Activated CD8-positive, alpha-beta memory T cell treated with anti-CD3 and anti-CD28 coated beads for 48 hours (primary cell): ENCODE measurements at regions not wholly inside any gene's neighbourhood (a gene's known extent, or its start where the extent isn't known, plus 50 kb on each side); places are given as distances from the start of the nearest gene placed in this dataset.

ENCODE experiments used
- DNase-seq, 3 experiments: peaks; one replicate each; pipeline ENCODE4 v3.0.0-alpha.2; 2020; ENCODE audit warnings: low read depth in 2 of 3, low spot score in 2 of 3

DNA sequence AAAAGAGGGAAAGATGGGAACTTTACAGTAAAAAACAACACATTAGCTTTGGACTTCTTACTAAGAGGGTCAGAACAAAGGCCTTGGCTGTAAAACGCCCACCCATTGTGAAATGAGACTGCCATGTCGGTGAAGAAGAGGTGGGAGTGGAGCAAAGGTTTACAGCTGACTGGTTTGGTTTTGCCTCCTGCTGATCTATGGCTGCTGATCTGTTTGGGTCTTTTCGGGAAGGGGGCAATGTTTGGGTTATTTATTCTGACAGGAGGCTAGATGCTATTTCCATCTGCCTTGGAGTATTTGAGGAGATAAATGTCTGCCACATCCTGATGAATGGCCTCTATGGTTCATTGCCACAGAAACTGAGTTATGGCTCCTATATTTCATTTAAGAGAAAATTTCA lies 408.7 kb downstream of the TLE4 start:
- DNase-seq = no peak

DNA sequence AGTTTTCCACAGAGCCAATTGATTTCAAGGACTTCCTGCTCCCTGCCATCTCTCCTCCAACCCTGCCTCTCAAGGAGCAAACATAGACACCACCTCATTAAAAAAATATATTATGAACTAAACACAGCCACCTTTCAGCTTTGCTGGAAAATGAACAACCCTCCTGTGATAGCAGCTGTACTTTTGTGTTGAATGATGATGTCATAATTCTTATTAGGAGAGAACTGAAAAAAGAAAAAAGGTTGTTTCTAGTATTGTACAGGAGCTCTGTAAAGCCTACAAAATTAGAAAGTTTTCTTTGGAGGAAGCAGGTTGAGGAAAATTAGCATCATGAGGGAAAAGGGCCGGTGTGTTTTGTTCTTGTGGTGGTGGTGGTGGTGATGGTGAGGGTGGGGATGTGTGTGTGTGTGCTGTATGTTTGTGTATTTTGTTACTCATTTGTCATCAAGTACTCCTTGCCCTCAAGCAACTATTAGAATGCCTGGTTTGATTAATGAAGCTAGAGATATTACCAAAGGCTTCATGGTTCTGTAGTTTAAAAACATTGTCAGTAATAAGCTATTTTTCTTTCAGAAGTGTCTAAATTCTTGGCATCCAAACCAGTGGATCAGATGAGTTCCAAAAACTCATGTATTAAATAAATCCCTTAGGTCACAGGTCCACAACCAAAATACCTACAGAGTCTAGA lies 405.9 kb downstream of the TLE4 start:
- DNase-seq = no peak

GRCh38 chr9:79977074-79977435 lies 405.3 kb downstream of the TLE4 start:
- no peak for DNase-seq

GRCh38 chr9:79976257-79977073 lies 404.7 kb downstream of the TLE4 start:
- no peak for DNase-seq

DNA sequence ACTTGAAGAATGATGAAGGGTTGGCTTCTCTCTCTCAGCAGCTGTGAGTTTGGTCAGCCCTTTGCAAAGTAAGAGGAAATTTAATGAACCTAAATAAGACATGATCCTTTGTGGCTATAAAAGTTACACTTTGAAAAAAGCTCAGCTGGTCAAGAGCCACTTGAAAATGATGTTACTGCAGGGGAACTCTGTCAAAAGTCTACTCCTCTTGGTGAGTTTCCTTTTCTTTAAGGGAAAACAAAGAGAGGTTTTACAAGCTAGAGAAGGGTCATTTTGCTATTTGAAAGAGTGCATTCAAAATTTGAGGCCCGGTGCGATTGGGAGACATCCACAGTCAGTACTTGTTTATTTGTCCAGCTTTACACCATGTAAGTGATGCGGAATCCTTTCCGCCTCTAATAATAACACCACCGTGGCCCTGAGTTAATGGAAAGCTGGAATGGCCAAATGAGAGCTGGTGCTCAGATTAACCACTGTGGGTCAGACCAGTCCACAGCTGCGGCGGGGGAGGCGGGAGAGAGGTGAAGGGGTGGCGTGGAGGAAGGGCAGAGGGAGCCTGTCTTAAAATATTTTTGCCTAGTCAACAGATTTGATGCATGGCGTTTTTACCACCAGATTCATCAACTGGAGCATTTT lies 404.0 kb downstream of the TLE4 start:
- no peak for DNase-seq

- DNase-seq = no peak
Observed at GRCh38 chr9:79974806-79975422, 403.1 kb downstream of the TLE4 start.

DNA sequence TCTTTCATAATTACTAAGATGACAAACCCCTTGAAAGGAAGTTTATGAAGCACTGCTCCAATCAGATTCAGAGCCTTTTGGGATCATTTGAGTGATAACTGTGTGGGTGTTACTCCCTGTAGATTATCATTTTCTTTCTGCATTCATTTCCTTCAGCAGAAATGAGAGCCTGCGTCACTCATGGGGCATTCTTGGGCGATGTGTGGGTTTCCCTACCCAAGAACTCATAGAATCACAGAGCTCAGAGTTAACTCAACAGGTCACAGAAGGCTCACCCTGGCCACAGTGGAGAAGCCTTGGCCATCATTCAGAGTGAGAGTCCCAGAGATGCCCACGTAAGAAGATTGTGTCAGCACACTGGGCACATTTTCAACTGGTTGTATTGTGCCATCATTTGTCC lies 401.9 kb downstream of the TLE4 start:
- no peak for DNase-seq

DNA sequence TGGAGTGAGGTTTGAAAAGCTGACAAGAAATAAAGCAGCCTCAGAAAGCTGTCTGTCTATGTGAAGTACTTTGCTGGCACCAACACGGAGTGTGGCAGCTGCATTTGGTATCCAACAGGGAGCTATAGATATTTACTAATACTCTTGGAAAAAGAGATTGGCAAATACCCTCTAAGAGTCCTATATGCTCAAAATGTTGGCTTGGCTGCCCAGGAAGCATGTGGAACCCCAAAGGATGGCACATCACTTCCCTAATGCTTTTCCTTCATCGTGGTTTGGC lies 398.3 kb downstream of the TLE4 start:
- DNase-seq = no peak

GRCh38 chr9:79969393-79970145 lies 397.8 kb downstream of the TLE4 start:
- no peak for DNase-seq

DNA sequence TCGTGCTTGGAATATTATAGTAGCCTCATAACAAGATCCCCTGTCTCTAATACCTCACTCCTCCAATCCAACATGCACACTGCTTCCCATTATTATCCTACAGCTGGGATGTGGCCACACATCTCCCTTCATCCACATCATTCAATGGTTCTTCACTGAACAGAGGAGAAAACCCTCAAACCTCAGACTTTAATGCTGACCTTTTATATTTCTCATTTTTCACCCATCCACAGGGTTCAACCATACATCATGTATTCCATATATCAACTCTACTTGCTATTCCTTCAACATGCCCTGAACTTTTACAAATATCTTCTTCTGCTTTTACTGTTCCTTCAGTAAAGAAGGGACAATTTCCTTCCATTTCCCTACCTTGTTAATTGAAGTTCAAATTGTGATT lies 396.8 kb downstream of the TLE4 start:
- no peak for DNase-seq

DNA sequence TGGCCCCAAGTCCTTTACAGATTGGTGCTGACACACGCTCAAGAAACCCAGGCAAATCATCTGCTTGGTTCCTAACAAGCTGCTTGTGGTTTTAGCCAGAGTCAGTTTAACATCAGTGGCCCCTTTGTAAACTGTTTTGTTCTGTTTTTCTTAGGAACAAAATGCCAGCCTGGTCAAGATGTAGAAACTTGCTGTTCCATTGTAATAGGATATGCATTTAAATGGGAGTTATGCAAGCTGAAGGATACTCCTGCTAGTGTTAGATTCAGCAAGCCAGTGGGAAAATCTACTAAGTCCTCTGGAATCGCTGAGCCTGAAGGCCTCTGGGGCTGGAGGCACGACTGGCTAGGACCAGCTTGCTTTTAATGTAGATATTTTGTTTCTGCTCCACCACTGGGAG lies 391.1 kb downstream of the TLE4 start:
- no peak for DNase-seq

DNA sequence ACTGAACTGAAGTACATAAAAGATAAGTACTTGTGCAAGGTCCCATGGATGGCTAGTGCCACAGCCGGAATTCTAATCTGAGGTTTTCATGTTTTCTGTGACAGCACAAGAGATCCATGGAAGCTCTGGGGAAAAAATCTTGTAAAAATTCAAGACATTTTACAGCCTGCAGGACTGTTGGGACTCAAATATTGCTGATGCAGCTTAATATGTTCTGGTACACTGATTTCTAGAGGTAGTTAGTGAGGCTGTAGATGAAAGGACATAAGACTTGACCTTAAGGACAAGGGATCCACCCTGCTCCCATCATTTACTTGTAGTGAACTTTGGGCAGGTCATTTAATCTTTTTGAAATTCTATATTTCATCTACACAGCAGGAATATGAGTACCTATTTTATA lies 390.4 kb downstream of the TLE4 start:
- no peak for DNase-seq

DNA sequence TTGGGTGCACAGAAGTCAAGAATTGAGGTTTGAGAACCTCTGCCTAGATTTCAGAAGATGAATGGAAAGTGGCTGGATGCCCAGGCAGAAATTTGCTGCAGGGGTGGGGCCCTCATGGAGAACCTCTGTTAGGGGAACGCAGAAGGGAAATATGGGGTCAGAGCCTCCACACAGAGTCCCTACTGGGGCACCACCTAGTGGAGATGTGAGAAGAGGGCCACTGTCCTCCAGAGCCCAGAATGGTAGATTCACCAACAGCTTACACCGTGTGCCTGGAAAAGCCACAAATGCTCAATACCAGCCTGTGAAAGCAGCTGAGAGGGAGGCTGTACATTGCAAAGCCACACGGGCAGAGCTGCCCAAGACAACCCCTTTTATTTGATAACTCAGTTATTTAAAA lies 383.5 kb downstream of the TLE4 start:
- no peak for DNase-seq

- no peak for DNase-seq
Observed at GRCh38 chr9:79953908-79954307, 382.1 kb downstream of the TLE4 start.

DNA sequence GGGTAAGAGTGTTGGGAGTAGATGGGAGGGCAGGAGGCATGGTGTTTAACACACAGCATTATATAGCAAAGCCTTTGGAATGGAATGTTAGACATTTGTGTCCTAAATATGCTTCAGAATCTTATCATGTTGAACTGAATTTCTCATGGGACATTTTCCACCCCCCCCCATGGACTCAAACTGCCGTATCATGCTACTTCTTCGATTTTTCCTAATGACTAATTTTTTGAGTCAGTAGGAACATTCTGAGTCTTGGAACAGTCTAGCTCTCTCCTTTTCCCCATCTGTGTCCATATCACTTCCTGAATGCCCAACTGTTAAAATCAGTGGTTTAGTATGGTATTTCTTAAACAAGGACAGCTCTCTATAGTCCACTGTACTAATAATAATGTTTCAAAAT lies 380.6 kb downstream of the TLE4 start:
- DNase-seq = no peak

DNA sequence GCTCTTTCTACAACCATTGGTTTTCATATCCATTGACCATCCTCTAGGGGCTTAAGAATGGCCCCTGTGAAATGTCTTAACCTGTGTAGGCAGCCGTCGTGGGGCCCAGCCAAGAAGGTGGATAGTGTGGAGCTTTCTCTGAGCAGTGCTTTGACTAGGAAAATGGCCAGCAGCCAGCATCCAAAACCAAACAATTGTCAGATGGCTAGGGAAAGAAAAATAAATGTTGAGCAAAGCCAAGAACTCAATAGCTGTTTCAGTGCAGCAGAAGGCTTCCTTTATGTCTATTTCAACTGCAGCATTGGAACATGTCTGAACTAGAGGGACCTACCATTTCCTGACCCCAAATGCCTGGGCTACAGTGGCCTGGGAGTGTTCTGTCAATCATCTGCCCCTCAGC lies 374.9 kb downstream of the TLE4 start:
- DNase-seq = no peak

- DNase-seq = no peak
Observed at GRCh38 chr9:79945495-79945894, 373.7 kb downstream of the TLE4 start.

DNA sequence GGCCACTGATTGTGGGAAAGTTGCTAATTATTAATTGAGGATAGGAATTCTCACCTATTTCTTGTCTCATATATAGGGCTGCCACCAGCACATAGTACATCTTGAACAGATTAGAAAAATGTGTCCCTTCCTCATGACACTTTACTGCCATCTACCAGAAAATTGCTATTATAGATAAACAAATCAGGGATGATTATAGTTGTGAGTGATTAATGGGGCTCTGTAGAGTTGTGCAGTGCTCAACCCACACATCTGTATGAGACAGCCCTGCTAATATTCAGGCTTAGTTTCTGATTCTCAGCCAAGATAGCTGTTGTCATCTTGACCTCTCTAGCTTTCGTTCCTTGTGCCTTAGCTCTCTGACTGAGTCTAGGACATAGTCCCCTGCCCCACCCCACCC lies 373.3 kb downstream of the TLE4 start:
- DNase-seq = no peak

GRCh38 chr9:79940919-79941318 lies 369.2 kb downstream of the TLE4 start:
- DNase-seq = no peak

DNA sequence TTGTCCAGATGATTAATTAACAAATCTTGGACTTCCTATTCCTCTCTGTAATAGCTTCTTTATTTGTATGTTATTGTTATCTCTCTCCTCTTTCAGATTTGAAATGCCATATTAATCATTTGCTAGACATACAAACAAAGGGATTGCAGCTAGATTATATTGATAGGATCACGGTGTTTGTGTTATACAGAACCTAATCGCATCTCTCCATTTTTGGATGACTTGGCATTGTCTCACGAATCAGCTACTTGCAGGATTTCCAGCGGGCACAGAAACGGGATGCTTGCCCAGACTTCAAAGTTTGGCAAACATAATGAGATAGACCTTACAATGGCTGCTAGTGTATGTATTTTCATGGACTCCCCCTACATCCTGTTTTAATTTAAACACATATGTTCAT lies 368.1 kb downstream of the TLE4 start:
- no peak for DNase-seq

DNA sequence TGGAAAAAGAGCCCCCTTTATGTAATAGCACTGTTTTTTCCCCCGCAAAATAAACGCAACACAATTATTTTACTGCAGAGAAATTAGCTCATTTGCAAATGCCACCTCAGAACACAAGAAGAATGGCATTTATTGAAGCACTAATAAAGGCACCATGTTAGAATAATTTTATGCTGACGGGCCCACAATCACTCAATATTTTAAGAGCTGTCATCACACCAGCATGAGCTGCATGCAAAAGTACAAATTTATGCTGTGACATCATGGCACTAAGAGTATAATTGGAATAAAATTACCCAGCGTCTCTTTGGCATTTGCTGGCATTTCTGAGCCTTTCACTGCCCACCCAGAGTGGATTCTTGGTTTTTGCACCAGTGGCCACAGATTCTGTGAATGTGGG lies 364.6 kb downstream of the TLE4 start:
- DNase-seq = no peak

DNA sequence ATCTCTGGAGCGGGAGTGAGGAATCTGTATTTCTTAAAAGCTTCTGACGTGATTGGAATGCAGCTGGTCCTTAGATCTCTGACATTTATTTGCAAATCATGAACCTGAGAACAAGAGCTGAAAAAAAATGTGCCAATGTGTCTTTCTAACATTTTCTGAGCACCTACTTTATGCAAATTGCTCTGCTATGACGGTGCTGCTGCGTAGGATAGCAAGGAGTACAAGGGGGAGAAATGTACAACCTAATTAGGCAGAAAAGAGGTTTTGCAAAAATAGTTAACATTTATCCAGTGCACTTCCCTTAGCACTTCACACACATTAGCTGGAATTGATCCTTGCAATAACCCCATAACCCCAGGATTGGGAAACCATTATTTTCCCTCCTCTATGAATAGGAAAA lies 357.5 kb downstream of the TLE4 start:
- no peak for DNase-seq
